GM21390 (cell line): ENCODE measurements at regions not wholly inside any gene's neighbourhood (a gene's known extent, or its start where the extent isn't known, plus 50 kb on each side); places are given as distances from the start of the nearest gene placed in this dataset.
"Not testable (repeated sequence)": the region's sequence is repeated elsewhere in the genome, so short reads cannot be mapped to it uniquely, and the experiment has no call there.

Source experiments
- ATAC-seq: cut with Tn5 transposase; IDR thresholded peaks from one replicate; pipeline ENCODE4 v1.9.1; 2021; ENCODE audit not compliant: unreplicated experiment

- no peak for ATAC-seq
Measured at GRCh38 chr5:27220752-27221151, 182.4 kb upstream of the CDH9 start.

DNA sequence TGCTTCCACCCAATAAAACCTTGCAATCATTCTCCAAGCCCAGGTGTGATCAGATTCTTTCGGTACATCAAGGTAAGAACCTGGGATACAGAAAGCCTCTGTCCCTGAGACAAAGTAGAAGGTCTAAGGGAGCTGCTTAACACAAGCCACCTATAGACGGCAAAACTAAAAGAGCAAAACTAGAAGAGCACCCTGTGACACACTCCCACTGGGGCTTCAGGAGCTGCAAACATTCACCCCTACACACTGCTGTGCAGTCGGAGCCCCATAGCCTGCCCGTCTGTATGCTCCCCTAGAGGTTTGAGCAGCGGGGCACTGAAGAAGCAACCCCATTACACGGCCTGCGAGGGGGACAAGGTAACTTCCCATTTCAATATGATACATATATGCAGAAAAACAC lies 179.6 kb upstream of the CDH9 start:
- ATAC-seq = no peak

- ATAC-seq = no peak
Measured at GRCh38 chr5:27217155-27217956, 179.0 kb upstream of the CDH9 start.

DNA sequence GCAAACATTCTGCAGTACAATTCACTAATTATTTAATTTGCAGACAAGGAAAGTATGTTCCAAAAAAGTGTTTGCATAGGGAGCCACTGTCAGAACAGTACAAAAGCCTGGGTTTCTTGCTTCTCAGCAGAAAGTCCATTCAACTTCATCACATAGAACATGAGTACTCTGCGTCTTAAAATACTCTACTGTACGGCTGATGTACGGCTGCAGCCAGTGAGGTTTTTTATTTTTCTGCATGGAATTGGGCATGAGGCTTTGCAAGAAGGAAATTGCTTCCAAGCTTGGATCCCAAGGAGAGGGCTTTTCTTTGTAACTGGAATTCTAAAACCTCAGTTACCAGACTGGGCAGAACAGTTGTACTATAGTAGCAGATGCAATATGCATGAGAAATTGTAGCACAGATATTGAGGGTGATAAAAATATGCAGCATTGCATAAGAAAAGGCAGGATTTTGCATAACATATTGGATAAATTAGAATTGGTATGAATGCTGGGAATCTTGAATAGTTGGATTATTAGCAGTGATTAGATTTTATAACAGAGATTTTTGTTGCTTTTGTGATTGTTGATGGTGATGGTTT lies 178.1 kb upstream of the CDH9 start:
- ATAC-seq = no peak

DNA sequence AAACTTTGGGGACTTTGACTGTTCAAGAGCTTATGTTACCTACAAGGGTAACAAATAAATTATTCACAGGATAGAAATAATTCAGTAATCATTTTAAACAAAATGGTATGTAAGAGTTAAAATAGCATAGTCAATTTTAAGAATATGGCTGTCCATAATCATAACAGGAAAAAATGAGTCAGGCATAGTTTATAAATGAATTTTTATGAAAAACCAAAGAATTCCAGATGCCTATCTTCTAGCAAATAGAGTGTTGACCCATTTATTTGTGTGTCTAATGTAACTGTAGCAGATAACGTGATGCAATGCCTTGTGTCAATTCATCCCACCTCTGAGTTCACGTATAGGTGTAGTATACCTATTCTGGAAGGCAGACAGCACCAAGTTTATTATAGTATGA lies 169.7 kb upstream of the CDH9 start:
- no peak for ATAC-seq

DNA sequence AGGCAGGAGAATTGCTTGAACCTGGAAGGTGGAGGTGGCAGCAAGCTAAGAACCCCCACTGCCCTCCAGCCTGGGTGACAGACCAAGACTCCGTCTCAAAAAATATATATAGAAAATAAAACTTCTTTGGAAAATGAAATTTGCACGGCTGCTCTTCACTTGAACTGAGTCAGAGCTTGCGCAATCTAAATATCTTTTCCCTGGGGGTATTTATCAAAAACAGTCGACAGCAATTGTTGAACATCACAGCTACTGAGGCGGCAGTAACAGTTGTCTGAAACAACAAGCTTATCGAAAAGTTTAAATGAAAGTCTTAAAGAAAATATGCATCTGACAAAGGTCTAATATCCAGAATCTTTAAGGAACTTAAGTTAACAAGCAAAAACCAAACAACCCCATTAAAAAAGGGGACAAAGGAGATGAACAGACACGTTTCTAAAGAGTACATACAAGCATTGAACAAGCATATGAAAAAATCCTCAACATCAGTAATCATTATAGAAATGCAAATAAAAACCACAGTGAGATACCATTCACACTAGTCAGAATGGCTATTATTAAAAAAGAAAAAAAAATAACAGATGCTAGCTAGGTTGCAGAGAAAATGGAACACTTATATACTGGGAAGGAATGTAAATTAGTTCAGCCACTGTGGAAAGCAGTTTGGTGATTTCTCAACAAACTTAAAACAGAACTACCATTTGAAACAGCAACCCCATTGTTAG lies 153.6 kb upstream of the CDH9 start:
- no peak for ATAC-seq

GRCh38 chr5:27172693-27173092 lies 134.3 kb upstream of the CDH9 start:
- no peak for ATAC-seq

GRCh38 chr5:27171761-27172261 lies 133.4 kb upstream of the CDH9 start:
- ATAC-seq = no peak

- ATAC-seq = no peak
Measured at GRCh38 chr5:27158775-27159174, 120.4 kb upstream of the CDH9 start.

DNA sequence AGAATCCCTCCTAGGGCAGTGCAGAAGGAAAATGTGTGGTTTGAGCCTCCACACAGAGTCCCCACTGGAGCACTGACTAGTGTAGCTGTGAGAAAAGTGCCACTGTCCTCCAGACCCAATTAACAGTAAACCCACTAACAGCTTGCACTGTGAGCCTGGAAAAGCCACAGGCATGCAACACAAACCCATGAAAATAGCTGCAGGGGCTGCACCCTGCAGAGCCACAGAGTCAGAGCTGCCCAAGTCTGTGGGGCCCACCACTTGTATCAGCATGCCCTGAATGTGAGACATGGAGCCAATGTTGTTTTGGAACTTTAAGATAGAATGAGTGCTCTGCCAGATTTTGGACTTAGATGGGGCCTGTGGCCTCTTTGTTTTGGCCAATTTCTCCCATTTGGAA lies 119.8 kb upstream of the CDH9 start:
- ATAC-seq = no peak

DNA sequence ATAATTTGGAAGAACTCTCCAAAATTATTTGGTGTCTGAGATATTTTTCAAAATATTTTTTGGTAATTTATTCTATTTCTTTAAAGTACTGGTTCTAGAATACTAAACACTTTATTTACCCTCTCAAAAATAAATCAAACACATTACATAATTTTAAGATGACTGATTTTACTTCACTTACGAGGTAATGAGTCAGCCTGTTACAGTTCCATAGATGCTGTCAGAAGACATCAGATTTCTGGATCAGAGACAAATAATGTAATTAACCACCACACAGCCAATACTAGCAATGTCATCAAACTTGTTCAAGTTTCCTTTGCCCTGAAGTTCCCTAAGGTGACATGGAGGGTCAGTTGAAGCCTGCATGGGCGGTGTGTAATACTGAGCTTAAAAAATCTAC lies 106.1 kb upstream of the CDH9 start:
- ATAC-seq = no peak

GRCh38 chr5:27140831-27141230 lies 102.4 kb upstream of the CDH9 start:
- ATAC-seq = no peak

DNA sequence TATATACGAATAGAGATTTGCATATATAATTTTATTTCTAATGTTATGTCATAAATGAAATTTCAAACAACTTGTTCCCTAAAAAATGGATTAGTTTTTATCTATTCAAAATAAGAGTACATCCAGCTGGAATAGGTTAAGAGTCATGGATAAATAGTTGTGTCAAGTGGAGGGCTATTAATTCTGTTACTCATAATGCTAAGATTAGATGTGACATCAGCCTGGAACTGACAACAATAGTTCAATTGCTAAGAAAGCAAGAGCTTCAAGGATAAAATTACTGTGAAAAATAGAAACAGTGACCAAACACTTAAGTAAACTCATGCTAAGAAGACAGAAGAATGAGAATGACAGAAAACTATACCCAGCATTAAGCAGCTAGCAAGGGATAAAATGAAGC lies 92.2 kb upstream of the CDH9 start:
- ATAC-seq = no peak

DNA sequence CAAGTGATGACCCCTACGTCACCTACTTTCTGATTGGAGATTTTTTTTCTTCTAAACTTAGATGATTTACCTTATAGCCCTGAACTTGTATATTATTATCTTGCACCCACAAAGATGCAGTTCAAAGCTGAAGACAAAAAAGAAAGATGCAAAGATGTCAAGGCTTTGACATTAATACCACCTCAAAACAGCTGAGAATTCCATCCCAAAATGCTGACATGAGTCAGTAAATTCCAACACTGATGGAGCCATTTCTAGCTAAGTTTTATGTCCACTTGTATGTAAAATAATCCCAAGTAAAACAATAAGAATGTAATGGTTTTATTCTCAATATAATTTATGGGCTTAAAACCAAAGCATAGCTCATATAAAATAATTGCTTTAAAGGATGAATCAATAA lies 91.5 kb upstream of the CDH9 start:
- ATAC-seq = no peak

DNA sequence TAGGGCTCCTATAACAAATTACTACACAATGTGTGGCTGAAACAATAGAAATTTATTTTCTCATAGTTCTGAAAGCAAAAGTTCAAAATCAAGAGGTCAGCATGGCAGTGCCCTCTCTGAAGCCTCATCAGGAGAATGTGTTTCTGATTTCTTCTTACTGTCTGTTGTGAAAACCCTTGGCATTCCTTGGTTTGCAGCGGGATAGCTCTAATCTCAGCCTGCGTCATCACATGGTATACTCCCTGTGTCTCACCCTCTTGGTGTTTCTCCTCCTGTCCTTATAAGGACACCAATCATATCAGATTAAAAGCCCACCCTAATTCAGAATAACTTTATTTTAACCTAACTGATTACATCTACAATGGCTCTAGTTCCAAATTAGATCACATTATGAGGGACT lies 87.5 kb upstream of the CDH9 start:
- no peak for ATAC-seq

GRCh38 chr5:27124590-27124989 lies 86.2 kb upstream of the CDH9 start:
- no peak for ATAC-seq

- ATAC-seq = not testable (repeated sequence)
Measured at GRCh38 chr5:27119736-27120321, 81.4 kb upstream of the CDH9 start.

DNA sequence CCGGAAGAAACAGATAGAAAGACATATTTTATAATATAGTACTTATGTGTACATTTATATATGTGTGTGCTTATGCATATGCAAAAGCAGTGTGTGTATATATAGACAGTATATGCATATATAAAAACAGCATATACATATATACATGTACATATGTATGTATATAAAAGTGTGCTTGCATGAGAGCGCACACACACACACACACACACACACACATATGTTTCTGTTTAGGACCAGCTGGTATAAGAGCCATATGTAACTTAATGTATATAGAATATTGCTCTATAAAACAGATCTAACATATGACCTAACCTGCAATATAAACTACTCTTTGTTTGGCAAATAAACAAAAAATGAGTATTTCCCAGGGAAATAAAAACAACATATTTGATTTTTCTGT lies 65.1 kb upstream of the CDH9 start:
- ATAC-seq = no peak

- not testable (repeated sequence) for ATAC-seq
Measured at GRCh38 chr5:27095761-27096160, 57.4 kb upstream of the CDH9 start.

GRCh38 chr5:27093279-27093678 lies 54.9 kb upstream of the CDH9 start:
- no peak for ATAC-seq

GRCh38 chr5:27091858-27092257 lies 53.5 kb upstream of the CDH9 start:
- no peak for ATAC-seq

- ATAC-seq = not testable (repeated sequence)
Measured at GRCh38 chr5:27088822-27089221, 50.4 kb upstream of the CDH9 start.
